Naive B cell (primary cell): ENCODE measurements at regions not wholly inside any gene's neighbourhood (a gene's known extent, or its start where the extent isn't known, plus 50 kb on each side); places are given as distances from the start of the nearest gene placed in this dataset.

Experiments used
- ATAC-seq, 2 donors: fragments of 150-1000 bp; cut with Tn5 transposase; 2 replicates each; pipeline ENCODE4 v1.10.0; 2021; ENCODE audit warnings: low read depth in 2 of 2, mild to moderate bottlenecking in 2 of 2, moderate library complexity in 2 of 2
- DNase-seq: peaks from one replicate; pipeline ENCODE4 v3.0.0; 2022
- H3K27ac Mint-ChIP-seq, 6 donors: one replicate each; pipeline ENCODE4 v1.8.0; 2020 to 2022; ENCODE audit warnings: mild to moderate bottlenecking in 6 of 6, mixed read lengths in 6 of 6, moderate library complexity in 5 of 6, inconsistent platforms in 2 of 6
- H3K27me3 Mint-ChIP-seq, 3 donors: one replicate each; pipeline ENCODE4 v1.8.0; 2021 to 2022; ENCODE audit warnings: mixed read lengths in 3 of 3, mild to moderate bottlenecking in 1 of 3
- H3K36me3 Mint-ChIP-seq, 2 donors: one replicate each; pipeline ENCODE4 v1.8.0; 2020 to 2022; ENCODE audit warnings: mixed read lengths in 2 of 2, inconsistent platforms in 1 of 2, mild to moderate bottlenecking in 1 of 2
- H3K4me1 Mint-ChIP-seq, 3 donors: one replicate each; pipeline ENCODE4 v1.8.0; 2020 to 2022; ENCODE audit warnings: mixed read lengths in 3 of 3, inconsistent platforms in 1 of 3, mild to moderate bottlenecking in 1 of 3, moderate library complexity in 1 of 3
- H3K4me3 Mint-ChIP-seq, 8 donors: one replicate each; pipeline ENCODE4 v1.8.0; 2020 to 2022; ENCODE audit warnings: mild to moderate bottlenecking in 8 of 8, mixed read lengths in 8 of 8, moderate library complexity in 8 of 8, inconsistent platforms in 2 of 8
- H3K9me3 Mint-ChIP-seq, 7 donors: one replicate each; pipeline ENCODE4 v1.8.0; 2020 to 2022; ENCODE audit warnings: mixed read lengths in 7 of 7, mild to moderate bottlenecking in 5 of 7, inconsistent platforms in 2 of 7, moderate library complexity in 1 of 7

- H3K27me3 Mint-ChIP-seq: no peaks in the 10 kb centered on the region
- ATAC-seq (no peak), DNase-seq (no peak)
- no peaks in the 10 kb centered on the region for H3K4me1 Mint-ChIP-seq
- no peaks in the 10 kb centered on the region for H3K9me3 Mint-ChIP-seq
- H3K36me3 Mint-ChIP-seq: no peaks in the 10 kb centered on the region
- no peak overlapping the region for H3K27ac Mint-ChIP-seq
- H3K4me3 Mint-ChIP-seq: no peak overlapping the region
These were observed 161.1 kb upstream of the STT3B start for GRCh38 chr3:31371484-31372177.

GRCh38 chr3:31373681-31374080 lies 159.0 kb upstream of the STT3B start:
- H3K36me3 Mint-ChIP-seq: no peaks in the 10 kb centered on the region
- H3K4me1 Mint-ChIP-seq: no peaks in the 10 kb centered on the region
- H3K4me3 Mint-ChIP-seq: no peak overlapping the region
- H3K9me3 Mint-ChIP-seq: no peaks in the 10 kb centered on the region
- no peak overlapping the region for H3K27ac Mint-ChIP-seq
- H3K27me3 Mint-ChIP-seq: no peaks in the 10 kb centered on the region
- DNase-seq: no peak
- ATAC-seq: no peak

GRCh38 chr3:31377045-31377642 lies 155.6 kb upstream of the STT3B start:
- Mint-ChIP-seq H3K27ac (no peak overlapping the region), H3K9me3 (no peaks in the 10 kb centered on the region), H3K4me1 (no peaks in the 10 kb centered on the region), H3K27me3 (peaks cover 0 to 8% (median 0%) of the 10 kb centered on the region in 3 donors), H3K4me3 (no peak overlapping the region), H3K36me3 (no peaks in the 10 kb centered on the region)
- DNase-seq: no peak
- no peak for ATAC-seq

GRCh38 chr3:31378231-31378630 lies 154.5 kb upstream of the STT3B start:
- no peaks in the 10 kb centered on the region for H3K36me3 Mint-ChIP-seq
- peaks cover 0 to 8% (median 0%) of the 10 kb centered on the region in 3 donors for H3K27me3 Mint-ChIP-seq
- DNase-seq (no peak), ATAC-seq (no peak)
- no peaks in the 10 kb centered on the region for H3K4me1 Mint-ChIP-seq
- H3K27ac Mint-ChIP-seq: no peak overlapping the region
- no peak overlapping the region for H3K4me3 Mint-ChIP-seq
- H3K9me3 Mint-ChIP-seq: no peaks in the 10 kb centered on the region

- Mint-ChIP-seq H3K27ac (no peak overlapping the region), H3K36me3 (no peaks in the 10 kb centered on the region), H3K27me3 (peaks cover 0 to 8% (median 0%) of the 10 kb centered on the region in 3 donors), H3K9me3 (no peaks in the 10 kb centered on the region), H3K4me3 (no peak overlapping the region), H3K4me1 (no peaks in the 10 kb centered on the region)
- no peak for DNase-seq
- no peak for ATAC-seq
These were observed 153.1 kb upstream of the STT3B start for GRCh38 chr3:31379598-31379997.

GRCh38 chr3:31382856-31383255 lies 149.9 kb upstream of the STT3B start:
- Mint-ChIP-seq H3K4me1 (no peaks in the 10 kb centered on the region), H3K9me3 (peaks cover 9 to 17% (median 15%) of the 10 kb centered on the region in 7 donors), H3K27me3 (peaks cover 0 to 8% (median 0%) of the 10 kb centered on the region in 3 donors), H3K36me3 (peaks cover 4 to 20% of the 10 kb centered on the region in 2 donors), H3K27ac (no peak overlapping the region), H3K4me3 (no peak overlapping the region)
- ATAC-seq (no peak), DNase-seq (no peak)

GRCh38 chr3:31384117-31384516 lies 148.6 kb upstream of the STT3B start:
- Mint-ChIP-seq H3K4me3 (no peak overlapping the region), H3K9me3 (peaks cover 9 to 19% (median 15%) of the 10 kb centered on the region in 7 donors), H3K27ac (no peak overlapping the region), H3K4me1 (no peaks in the 10 kb centered on the region), H3K36me3 (peaks cover 4 to 20% of the 10 kb centered on the region in 2 donors), H3K27me3 (peaks cover 0 to 8% (median 0%) of the 10 kb centered on the region in 3 donors)
- ATAC-seq (no peak), DNase-seq (no peak)

GRCh38 chr3:31389939-31390338 lies 142.8 kb upstream of the STT3B start:
- DNase-seq (no peak), ATAC-seq (no peak)
- Mint-ChIP-seq H3K27ac (no peak overlapping the region), H3K36me3 (peaks cover 4 to 20% of the 10 kb centered on the region in 2 donors), H3K9me3 (peaks cover 9 to 19% (median 15%) of the 10 kb centered on the region in 7 donors), H3K27me3 (peaks cover 5 to 12% (median 7%) of the 10 kb centered on the region in 3 donors), H3K4me3 (no peak overlapping the region), H3K4me1 (no peaks in the 10 kb centered on the region)

GRCh38 chr3:31390466-31390865 lies 142.3 kb upstream of the STT3B start:
- Mint-ChIP-seq H3K9me3 (peaks cover 9 to 19% (median 15%) of the 10 kb centered on the region in 7 donors), H3K4me1 (no peaks in the 10 kb centered on the region), H3K27ac (peak overlapping the region in 1 of 6 donors; percentile 13), H3K27me3 (peaks cover 5 to 12% (median 7%) of the 10 kb centered on the region in 3 donors), H3K4me3 (no peak overlapping the region), H3K36me3 (peaks cover 4 to 20% of the 10 kb centered on the region in 2 donors)
- DNase-seq (no peak), ATAC-seq (no peak)

GRCh38 chr3:31391150-31391549 lies 141.6 kb upstream of the STT3B start:
- Mint-ChIP-seq H3K36me3 (peaks cover 4 to 16% of the 10 kb centered on the region in 2 donors), H3K27me3 (peaks cover 5 to 12% (median 7%) of the 10 kb centered on the region in 3 donors), H3K4me1 (no peaks in the 10 kb centered on the region), H3K27ac (no peak overlapping the region), H3K4me3 (no peak overlapping the region), H3K9me3 (peaks cover 9 to 18% (median 15%) of the 10 kb centered on the region in 7 donors)
- DNase-seq (no peak), ATAC-seq (no peak)

GRCh38 chr3:31392568-31392967 lies 140.2 kb upstream of the STT3B start:
- Mint-ChIP-seq H3K36me3 (peaks cover 2% of the 10 kb centered on the region in 2 donors), H3K27ac (no peak overlapping the region), H3K4me3 (no peak overlapping the region), H3K9me3 (peaks cover under 1 to 4% (median 3%) of the 10 kb centered on the region in 7 donors), H3K27me3 (peaks cover 5 to 12% (median 7%) of the 10 kb centered on the region in 3 donors), H3K4me1 (no peaks in the 10 kb centered on the region)
- DNase-seq (no peak), ATAC-seq (no peak)

- DNase-seq (no peak), ATAC-seq (no peak)
- H3K27me3 Mint-ChIP-seq: peaks cover 0 to 25% (median 10%) of the 10 kb centered on the region in 3 donors
- peaks cover 0 to 23% (median 7%) of the 10 kb centered on the region in 7 donors for H3K9me3 Mint-ChIP-seq
- H3K4me3 Mint-ChIP-seq: no peak overlapping the region
- H3K4me1 Mint-ChIP-seq: peaks cover 4 to 7% (median 6%) of the 10 kb centered on the region in 3 donors
- H3K36me3 Mint-ChIP-seq: peaks cover 0 to 12% of the 10 kb centered on the region in 2 donors
- peak overlapping the region in 1 of 6 donors; percentile 11 for H3K27ac Mint-ChIP-seq
These were observed 133.5 kb upstream of the STT3B start for GRCh38 chr3:31399271-31399670.

GRCh38 chr3:31402117-31402516 lies 130.6 kb upstream of the STT3B start:
- Mint-ChIP-seq H3K36me3 (peaks cover 0 to 12% of the 10 kb centered on the region in 2 donors), H3K27ac (no peak overlapping the region), H3K9me3 (peaks cover 0 to 23% (median 7%) of the 10 kb centered on the region in 7 donors), H3K27me3 (peaks cover 0 to 25% (median 10%) of the 10 kb centered on the region in 3 donors), H3K4me3 (no peak overlapping the region), H3K4me1 (peaks cover 4 to 7% (median 6%) of the 10 kb centered on the region in 3 donors)
- DNase-seq (peak; percentile 3), ATAC-seq (peak; percentile 62 to 74)

- Mint-ChIP-seq H3K36me3 (peaks cover 0 to 12% of the 10 kb centered on the region in 2 donors), H3K27me3 (peaks cover 0 to 25% (median 10%) of the 10 kb centered on the region in 3 donors), H3K27ac (peak overlapping the region in 1 of 6 donors; percentile 24), H3K9me3 (peaks cover 0 to 23% (median 7%) of the 10 kb centered on the region in 7 donors), H3K4me3 (no peak overlapping the region), H3K4me1 (peaks cover 4 to 7% (median 6%) of the 10 kb centered on the region in 3 donors)
- DNase-seq: no peak
- ATAC-seq: no peak
These were observed 129.5 kb upstream of the STT3B start for GRCh38 chr3:31403197-31403596.
